GM12878 (cell line): ENCODE measurements at regions not wholly inside any gene's neighbourhood (a gene's known extent, or its start where the extent isn't known, plus 50 kb on each side); places are given as distances from the start of the nearest gene placed in this dataset.
"Not testable (repeated sequence)": the region's sequence is repeated elsewhere in the genome, so short reads cannot be mapped to it uniquely, and the experiment has no call there.

Experiments
- BMI1 ChIP-seq: fragments of 450-650 bp; IDR thresholded peaks from 2 replicates; pipeline ENCODE4 v1.6.1; 2016; ENCODE audit warnings: mild to moderate bottlenecking, moderate library complexity, borderline replicate concordance
- CEBPB ChIP-seq, 2 experiments: fragments of 150-350 bp in 1 of 2; IDR thresholded peaks; 2 replicates each; pipeline ENCODE4 v1.6.1; 2012 to 2014; ENCODE audit warnings: low read depth in 2 of 2, low read length in 2 of 2, borderline replicate concordance in 1 of 2, inconsistent platforms in 1 of 2
- CHD2 ChIP-seq: IDR thresholded peaks from 2 replicates; pipeline ENCODE4 v1.6.1; 2011; ENCODE audit warnings: low read depth, low read length, improper control_type of control experiment, borderline replicate concordance
- EZH2 ChIP-seq: IDR thresholded peaks from 2 replicates; pipeline ENCODE4 v1.6.1; 2012; ENCODE audit warnings: low read depth, mild to moderate bottlenecking, control low read depth, inconsistent platforms, low read length, borderline replicate concordance; ENCODE audit not compliant: control insufficient read depth
- MXI1 ChIP-seq: fragments of 150-350 bp; IDR thresholded peaks from 2 replicates; pipeline ENCODE4 v1.6.1; 2011; ENCODE audit warnings: low read depth, mild to moderate bottlenecking, inconsistent platforms, low read length, improper control_type of control experiment
- SMAD1 ChIP-seq: fragments of 450-650 bp; IDR thresholded peaks from 2 replicates; pipeline ENCODE4 v1.6.1; 2018; ENCODE audit warnings: mild to moderate bottlenecking, low read depth; ENCODE audit not compliant: partially characterized antibody
- SMC3 ChIP-seq: IDR thresholded peaks from 2 replicates; pipeline ENCODE4 v1.6.1; 2011; ENCODE audit warnings: low read length, improper control_type of control experiment, borderline replicate concordance
- TF ChIP-seq, protein P1 (sequence below), 3 experiments: IDR thresholded peaks in 2 of 3; conservative IDR thresholded peaks in 1 of 3; 2 replicates each; pipeline ENCODE4 v1.5.1; 2011; ENCODE audit warnings: low read depth in 3 of 3, low read length in 3 of 3, mild to moderate bottlenecking in 3 of 3, control low read depth in 2 of 3, moderate library complexity in 2 of 3, inconsistent platforms in 1 of 3, mixed read lengths in 1 of 3; ENCODE audit not compliant: control insufficient read depth in 2 of 3, insufficient read depth in 1 of 3; ENCODE audit errors: extremely low read depth in 1 of 3
- TF ChIP-seq, protein P2 (sequence below): fragments of 450-650 bp; formaldehyde crosslinking; IDR thresholded peaks from 2 replicates; pipeline ENCODE4 v1.4.0; 2020; ENCODE audit warnings: mild to moderate bottlenecking, moderate library complexity

DNA sequence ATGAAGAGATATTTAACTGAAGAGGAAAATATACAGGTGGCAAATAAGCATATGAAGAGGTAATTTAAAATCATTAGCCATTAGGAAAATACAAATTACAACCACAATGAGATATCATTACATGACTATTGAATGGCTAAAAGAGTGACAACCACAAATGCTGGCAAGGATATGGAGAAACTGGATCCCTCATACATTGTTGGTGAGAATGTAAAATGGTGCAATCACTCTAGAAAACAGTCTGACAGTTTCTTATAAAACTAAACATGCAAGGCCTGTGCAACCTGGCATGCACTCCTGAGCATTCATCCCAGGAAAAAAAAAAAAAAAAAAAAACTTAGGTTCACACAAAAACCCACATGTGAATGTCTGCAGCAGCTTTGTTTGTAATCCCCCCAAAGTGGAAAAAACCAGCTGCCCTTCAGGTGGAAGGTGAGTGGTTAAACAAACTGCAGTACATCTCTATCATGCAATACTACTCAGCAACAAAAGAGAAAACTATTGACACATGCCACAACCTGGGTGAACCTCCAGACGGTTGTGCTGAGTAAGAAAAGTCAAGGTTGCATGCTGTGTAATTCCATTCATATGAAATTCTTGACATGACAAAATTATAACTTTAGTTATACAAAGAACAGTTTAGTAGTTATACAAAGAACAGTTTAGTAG lies 189.2 kb upstream of the IRF2BP2 start:
- not testable (repeated sequence) for TF ChIP-seq SMC3; MXI1; EZH2; SMAD1; CEBPB (IDR thresholded peaks at IDR 0.05; ENCODE audit: borderline replicate concordance in 1 of 2, low read depth in 2 of 2, low read length in 2 of 2); BMI1; CHD2
- TF ChIP-seq, protein P1, sequence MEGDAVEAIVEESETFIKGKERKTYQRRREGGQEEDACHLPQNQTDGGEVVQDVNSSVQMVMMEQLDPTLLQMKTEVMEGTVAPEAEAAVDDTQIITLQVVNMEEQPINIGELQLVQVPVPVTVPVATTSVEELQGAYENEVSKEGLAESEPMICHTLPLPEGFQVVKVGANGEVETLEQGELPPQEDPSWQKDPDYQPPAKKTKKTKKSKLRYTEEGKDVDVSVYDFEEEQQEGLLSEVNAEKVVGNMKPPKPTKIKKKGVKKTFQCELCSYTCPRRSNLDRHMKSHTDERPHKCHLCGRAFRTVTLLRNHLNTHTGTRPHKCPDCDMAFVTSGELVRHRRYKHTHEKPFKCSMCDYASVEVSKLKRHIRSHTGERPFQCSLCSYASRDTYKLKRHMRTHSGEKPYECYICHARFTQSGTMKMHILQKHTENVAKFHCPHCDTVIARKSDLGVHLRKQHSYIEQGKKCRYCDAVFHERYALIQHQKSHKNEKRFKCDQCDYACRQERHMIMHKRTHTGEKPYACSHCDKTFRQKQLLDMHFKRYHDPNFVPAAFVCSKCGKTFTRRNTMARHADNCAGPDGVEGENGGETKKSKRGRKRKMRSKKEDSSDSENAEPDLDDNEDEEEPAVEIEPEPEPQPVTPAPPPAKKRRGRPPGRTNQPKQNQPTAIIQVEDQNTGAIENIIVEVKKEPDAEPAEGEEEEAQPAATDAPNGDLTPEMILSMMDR (IDR thresholded peaks at IDR 0.05 in 2 of 3, conservative IDR thresholded peaks at IDR 0.05 in 1 of 3; ENCODE audit: control insufficient read depth in 2 of 3, extremely low read depth in 1 of 3, insufficient read depth in 1 of 3, low read depth in 3 of 3, low read length in 3 of 3), result not testable (repeated sequence)
- TF ChIP-seq, protein P2, sequence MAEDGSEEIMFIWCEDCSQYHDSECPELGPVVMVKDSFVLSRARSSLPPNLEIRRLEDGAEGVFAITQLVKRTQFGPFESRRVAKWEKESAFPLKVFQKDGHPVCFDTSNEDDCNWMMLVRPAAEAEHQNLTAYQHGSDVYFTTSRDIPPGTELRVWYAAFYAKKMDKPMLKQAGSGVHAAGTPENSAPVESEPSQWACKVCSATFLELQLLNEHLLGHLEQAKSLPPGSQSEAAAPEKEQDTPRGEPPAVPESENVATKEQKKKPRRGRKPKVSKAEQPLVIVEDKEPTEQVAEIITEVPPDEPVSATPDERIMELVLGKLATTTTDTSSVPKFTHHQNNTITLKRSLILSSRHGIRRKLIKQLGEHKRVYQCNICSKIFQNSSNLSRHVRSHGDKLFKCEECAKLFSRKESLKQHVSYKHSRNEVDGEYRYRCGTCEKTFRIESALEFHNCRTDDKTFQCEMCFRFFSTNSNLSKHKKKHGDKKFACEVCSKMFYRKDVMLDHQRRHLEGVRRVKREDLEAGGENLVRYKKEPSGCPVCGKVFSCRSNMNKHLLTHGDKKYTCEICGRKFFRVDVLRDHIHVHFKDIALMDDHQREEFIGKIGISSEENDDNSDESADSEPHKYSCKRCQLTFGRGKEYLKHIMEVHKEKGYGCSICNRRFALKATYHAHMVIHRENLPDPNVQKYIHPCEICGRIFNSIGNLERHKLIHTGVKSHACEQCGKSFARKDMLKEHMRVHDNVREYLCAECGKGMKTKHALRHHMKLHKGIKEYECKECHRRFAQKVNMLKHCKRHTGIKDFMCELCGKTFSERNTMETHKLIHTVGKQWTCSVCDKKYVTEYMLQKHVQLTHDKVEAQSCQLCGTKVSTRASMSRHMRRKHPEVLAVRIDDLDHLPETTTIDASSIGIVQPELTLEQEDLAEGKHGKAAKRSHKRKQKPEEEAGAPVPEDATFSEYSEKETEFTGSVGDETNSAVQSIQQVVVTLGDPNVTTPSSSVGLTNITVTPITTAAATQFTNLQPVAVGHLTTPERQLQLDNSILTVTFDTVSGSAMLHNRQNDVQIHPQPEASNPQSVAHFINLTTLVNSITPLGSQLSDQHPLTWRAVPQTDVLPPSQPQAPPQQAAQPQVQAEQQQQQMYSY (CRISPR knock-in tag), result not testable (repeated sequence)
